A549 (cell line): ENCODE measurements at regions not wholly inside any gene's neighbourhood (a gene's known extent, or its start where the extent isn't known, plus 50 kb on each side); places are given as distances from the start of the nearest gene placed in this dataset.

Experiments
- ATOH8 ChIP-seq: fragments of 250-450 bp; sonication (Bioruptor Pico); IDR thresholded peaks from 2 replicates; pipeline ENCODE4 v1.5.0; 2020; ENCODE audit warnings: low read depth, mild to moderate bottlenecking, moderate library complexity
- CBX8 ChIP-seq: fragments of 200-600 bp; sonication (generic); IDR thresholded peaks from 2 replicates; pipeline ENCODE4 v1.6.1; 2016
- CTCF ChIP-seq: fragments of >200 bp; sonication (Bioruptor Twin); formaldehyde crosslinking; IDR thresholded peaks from 3 replicates; pipeline ENCODE4 v1.5.1; 2016
- ELK1 ChIP-seq: fragments of 150-350 bp; IDR thresholded peaks from 2 replicates; pipeline ENCODE4 v1.6.1; 2014; ENCODE audit warnings: low read depth, mild to moderate bottlenecking, low read length
- MAZ ChIP-seq: fragments of 150-350 bp; IDR thresholded peaks from 2 replicates; pipeline ENCODE4 v1.6.1; 2014; ENCODE audit warnings: antibody characterized with exemption, low read depth, low read length, borderline replicate concordance
- NR3C1 ChIP-seq: fragments of >200 bp; sonication (Bioruptor Twin); formaldehyde crosslinking; IDR thresholded peaks from 3 replicates; pipeline ENCODE4 v1.6.1; 2017
- POLR2A ChIP-seq: IDR thresholded peaks from 2 replicates; pipeline ENCODE4 v1.6.1; 2012; ENCODE audit warnings: mild to moderate bottlenecking, low read length
- RCOR1 ChIP-seq: fragments of 150-350 bp; IDR thresholded peaks from 2 replicates; pipeline ENCODE4 v1.6.1; 2014; ENCODE audit warnings: antibody characterized with exemption, low read length, low read depth
- SMC3 ChIP-seq: fragments of >200 bp; sonication (Bioruptor Twin); formaldehyde crosslinking; IDR thresholded peaks from 3 replicates; pipeline ENCODE4 v1.6.1; 2018; ENCODE audit warnings: inconsistent platforms
- TFCP2L1 ChIP-seq: fragments of 250-450 bp; sonication (Bioruptor Pico); IDR thresholded peaks from 2 replicates; pipeline ENCODE4 v1.5.0; 2021; ENCODE audit warnings: mild to moderate bottlenecking
- TP53 ChIP-seq: fragments of 250-450 bp; sonication (Bioruptor Pico); IDR thresholded peaks from 2 replicates; pipeline ENCODE4 v1.5.0; 2021; ENCODE audit warnings: mild to moderate bottlenecking, moderate library complexity
- TF ChIP-seq, protein P1 (sequence below): fragments of 250-450 bp; sonication (Bioruptor Pico); IDR thresholded peaks from 2 replicates; pipeline ENCODE4 v1.5.0; 2021; ENCODE audit warnings: mild to moderate bottlenecking, moderate library complexity, borderline replicate concordance
- TF ChIP-seq, protein P2 (sequence below): fragments of 200-600 bp; sonication (generic); IDR thresholded peaks from 2 replicates; pipeline ENCODE4 v1.6.1; 2016; ENCODE audit warnings: antibody characterized with exemption, mild to moderate bottlenecking, moderate library complexity

DNA sequence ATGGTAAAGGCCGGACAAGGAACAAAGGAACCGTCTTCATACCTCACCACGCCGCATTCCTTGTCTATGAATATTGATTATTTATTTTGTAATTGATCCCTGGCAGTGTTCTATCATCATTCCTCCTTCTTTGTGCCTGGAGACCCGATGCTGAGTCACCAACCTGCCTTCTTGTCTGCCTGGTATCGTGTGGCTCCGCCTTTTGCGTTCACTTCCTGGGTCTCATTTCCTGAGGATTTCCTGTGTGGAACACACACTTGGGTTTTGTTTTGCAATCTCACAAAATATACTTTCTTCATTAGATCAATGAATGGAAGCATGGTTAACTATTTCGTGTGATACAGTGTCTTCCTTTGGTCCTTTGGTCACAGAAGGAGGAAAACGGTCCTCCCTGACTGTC, 95.5 kb upstream of the SNTG2 start:
- TF ChIP-seq RCOR1 (no peak), ATOH8 (CRISPR knock-in tag) (no peak), CTCF (no peak), NR3C1 (no peak), POLR2A (no peak), MAZ (no peak), CBX8 (no peak), ELK1 (no peak), TP53 (CRISPR knock-in tag) (no peak), TFCP2L1 (CRISPR knock-in tag) (no peak), SMC3 (no peak)
- TF ChIP-seq, protein P1, sequence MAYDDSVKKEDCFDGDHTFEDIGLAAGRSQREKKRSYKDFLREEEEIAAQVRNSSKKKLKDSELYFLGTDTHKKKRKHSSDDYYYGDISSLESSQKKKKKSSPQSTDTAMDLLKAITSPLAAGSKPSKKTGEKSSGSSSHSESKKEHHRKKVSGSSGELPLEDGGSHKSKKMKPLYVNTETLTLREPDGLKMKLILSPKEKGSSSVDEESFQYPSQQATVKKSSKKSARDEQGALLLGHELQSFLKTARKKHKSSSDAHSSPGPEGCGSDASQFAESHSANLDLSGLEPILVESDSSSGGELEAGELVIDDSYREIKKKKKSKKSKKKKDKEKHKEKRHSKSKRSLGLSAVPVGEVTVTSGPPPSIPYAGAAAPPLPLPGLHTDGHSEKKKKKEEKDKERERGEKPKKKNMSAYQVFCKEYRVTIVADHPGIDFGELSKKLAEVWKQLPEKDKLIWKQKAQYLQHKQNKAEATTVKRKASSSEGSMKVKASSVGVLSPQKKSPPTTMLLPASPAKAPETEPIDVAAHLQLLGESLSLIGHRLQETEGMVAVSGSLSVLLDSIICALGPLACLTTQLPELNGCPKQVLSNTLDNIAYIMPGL (CRISPR knock-in tag) = no peak
- TF ChIP-seq, protein P2, sequence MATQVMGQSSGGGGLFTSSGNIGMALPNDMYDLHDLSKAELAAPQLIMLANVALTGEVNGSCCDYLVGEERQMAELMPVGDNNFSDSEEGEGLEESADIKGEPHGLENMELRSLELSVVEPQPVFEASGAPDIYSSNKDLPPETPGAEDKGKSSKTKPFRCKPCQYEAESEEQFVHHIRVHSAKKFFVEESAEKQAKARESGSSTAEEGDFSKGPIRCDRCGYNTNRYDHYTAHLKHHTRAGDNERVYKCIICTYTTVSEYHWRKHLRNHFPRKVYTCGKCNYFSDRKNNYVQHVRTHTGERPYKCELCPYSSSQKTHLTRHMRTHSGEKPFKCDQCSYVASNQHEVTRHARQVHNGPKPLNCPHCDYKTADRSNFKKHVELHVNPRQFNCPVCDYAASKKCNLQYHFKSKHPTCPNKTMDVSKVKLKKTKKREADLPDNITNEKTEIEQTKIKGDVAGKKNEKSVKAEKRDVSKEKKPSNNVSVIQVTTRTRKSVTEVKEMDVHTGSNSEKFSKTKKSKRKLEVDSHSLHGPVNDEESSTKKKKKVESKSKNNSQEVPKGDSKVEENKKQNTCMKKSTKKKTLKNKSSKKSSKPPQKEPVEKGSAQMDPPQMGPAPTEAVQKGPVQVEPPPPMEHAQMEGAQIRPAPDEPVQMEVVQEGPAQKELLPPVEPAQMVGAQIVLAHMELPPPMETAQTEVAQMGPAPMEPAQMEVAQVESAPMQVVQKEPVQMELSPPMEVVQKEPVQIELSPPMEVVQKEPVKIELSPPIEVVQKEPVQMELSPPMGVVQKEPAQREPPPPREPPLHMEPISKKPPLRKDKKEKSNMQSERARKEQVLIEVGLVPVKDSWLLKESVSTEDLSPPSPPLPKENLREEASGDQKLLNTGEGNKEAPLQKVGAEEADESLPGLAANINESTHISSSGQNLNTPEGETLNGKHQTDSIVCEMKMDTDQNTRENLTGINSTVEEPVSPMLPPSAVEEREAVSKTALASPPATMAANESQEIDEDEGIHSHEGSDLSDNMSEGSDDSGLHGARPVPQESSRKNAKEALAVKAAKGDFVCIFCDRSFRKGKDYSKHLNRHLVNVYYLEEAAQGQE = no peak
